H9 (cell line): ENCODE measurements at regions not wholly inside any gene's neighbourhood (a gene's known extent, or its start where the extent isn't known, plus 50 kb on each side); places are given as distances from the start of the nearest gene placed in this dataset.

Experiments
- DNase-seq: peaks from one replicate; pipeline ENCODE4 v3.0.0-alpha.2; 2017
- H2AFZ ChIP-seq: one replicate; pipeline ENCODE4 v1.6.1; 2013; ENCODE audit warnings: mild to moderate bottlenecking, low read length, control low read depth, moderate library complexity
- H2AK5ac ChIP-seq: 2 replicates; pipeline ENCODE4 v1.6.1; 2013; ENCODE audit warnings: low read length, control low read depth, mixed read lengths; ENCODE audit not compliant: insufficient read length
- H2BK120ac ChIP-seq: one replicate; pipeline ENCODE4 v1.6.1; 2013; ENCODE audit warnings: low read depth, mild to moderate bottlenecking, low read length, control low read depth, inconsistent platforms; ENCODE audit not compliant: poor library complexity, severe bottlenecking
- H2BK12ac ChIP-seq: 2 replicates; pipeline ENCODE4 v1.6.1; 2013; ENCODE audit warnings: low read length, control low read depth, mixed read lengths, low read depth; ENCODE audit not compliant: insufficient read length
- H2BK15ac ChIP-seq: 2 replicates; pipeline ENCODE4 v1.6.1; 2013; ENCODE audit warnings: low read depth, low read length, control low read depth
- H2BK20ac ChIP-seq: one replicate; pipeline ENCODE4 v1.6.1; 2013; ENCODE audit warnings: low read depth, mild to moderate bottlenecking, low read length, control low read depth, inconsistent platforms; ENCODE audit not compliant: poor library complexity, severe bottlenecking
- H2BK5ac ChIP-seq: 2 replicates; pipeline ENCODE4 v1.6.1; 2013; ENCODE audit warnings: low read length, control low read depth, mixed read lengths; ENCODE audit not compliant: insufficient read length
- H3K14ac ChIP-seq: 2 replicates; pipeline ENCODE4 v1.6.1; 2013; ENCODE audit warnings: low read length, control low read depth; ENCODE audit not compliant: insufficient read depth
- H3K18ac ChIP-seq: 2 replicates; pipeline ENCODE4 v1.6.1; 2013; ENCODE audit warnings: low read depth, mild to moderate bottlenecking, mixed read lengths, low read length, control low read depth; ENCODE audit not compliant: insufficient read length
- H3K23ac ChIP-seq: 2 replicates; pipeline ENCODE4 v1.6.1; 2013; ENCODE audit warnings: low read length, control low read depth, mixed read lengths, low read depth; ENCODE audit not compliant: insufficient read length
- H3K23me2 ChIP-seq: 2 replicates; pipeline ENCODE4 v1.6.1; 2013; ENCODE audit warnings: low read depth, mild to moderate bottlenecking, mixed read lengths, low read length, control low read depth; ENCODE audit not compliant: insufficient read length, poor library complexity, severe bottlenecking
- H3K27ac ChIP-seq: 2 replicates; pipeline ENCODE4 v1.5.1; 2013; ENCODE audit warnings: low read length, control low read depth, mixed read lengths, low read depth; ENCODE audit not compliant: insufficient read length
- H3K27me3 ChIP-seq: 2 replicates; pipeline ENCODE4 v1.6.1; 2013; ENCODE audit warnings: low read length, control low read depth, inconsistent platforms; ENCODE audit not compliant: insufficient read depth
- H3K4ac ChIP-seq: 2 replicates; pipeline ENCODE4 v1.6.1; 2013; ENCODE audit warnings: low read depth, mild to moderate bottlenecking, control low read depth, inconsistent platforms, low read length, moderate library complexity
- H3K4me1 ChIP-seq: 2 replicates; pipeline ENCODE4 v1.6.1; 2013; ENCODE audit warnings: low read length, control low read depth, inconsistent platforms; ENCODE audit not compliant: insufficient read depth
- H3K4me2 ChIP-seq: 2 replicates; pipeline ENCODE4 v1.6.1; 2013; ENCODE audit warnings: low read length, control low read depth, mixed read lengths; ENCODE audit not compliant: insufficient read length, insufficient read depth
- H3K56ac ChIP-seq: 2 replicates; pipeline ENCODE4 v1.6.1; 2013; ENCODE audit warnings: low read depth, mild to moderate bottlenecking, mixed read lengths, low read length, control low read depth; ENCODE audit not compliant: insufficient read length
- H3K79me1 ChIP-seq: 2 replicates; pipeline ENCODE4 v1.6.1; 2013; ENCODE audit warnings: low read depth, mild to moderate bottlenecking, moderate library complexity, low read length, control low read depth, inconsistent platforms; ENCODE audit not compliant: insufficient read depth, poor library complexity, severe bottlenecking
- H3K79me2 ChIP-seq: 2 replicates; pipeline ENCODE4 v1.6.1; 2013; ENCODE audit warnings: low read length, control low read depth, inconsistent platforms; ENCODE audit not compliant: insufficient read depth
- H3K9ac ChIP-seq: 2 replicates; pipeline ENCODE4 v1.6.1; 2013; ENCODE audit warnings: low read length, control low read depth, mixed read lengths; ENCODE audit not compliant: insufficient read length; ENCODE audit errors: extremely low read depth
- H3K9me3 ChIP-seq: one replicate; pipeline ENCODE4 v1.6.1; 2013; ENCODE audit warnings: low read depth, low read length, inconsistent platforms; ENCODE audit not compliant: control insufficient read depth
- H3T11ph ChIP-seq: one replicate; pipeline ENCODE4 v1.6.1; 2013; ENCODE audit warnings: mild to moderate bottlenecking, low read length, control low read depth, inconsistent platforms
- H4K20me1 ChIP-seq: one replicate; pipeline ENCODE4 v1.6.1; 2013; ENCODE audit not compliant: control insufficient read depth, insufficient read length, insufficient read depth
- H4K5ac ChIP-seq: 2 replicates; pipeline ENCODE4 v1.6.1; 2013; ENCODE audit warnings: low read depth, mild to moderate bottlenecking, mixed read lengths, low read length, control low read depth; ENCODE audit not compliant: insufficient read length
- H4K8ac ChIP-seq: replicated peaks from 2 replicates; pipeline ENCODE4 v1.6.1; 2013; ENCODE audit warnings: low read length, control low read depth, mixed read lengths, low read depth; ENCODE audit not compliant: insufficient read length
- H4K91ac ChIP-seq: 2 replicates; pipeline ENCODE4 v1.6.1; 2013; ENCODE audit warnings: low read depth, mild to moderate bottlenecking, moderate library complexity, mixed read lengths, low read length, control low read depth; ENCODE audit not compliant: insufficient read length
- H3K27ac Mint-ChIP-seq, 3 experiments: 2 replicates in 2 of 3; 3 replicates in 1 of 3; pipeline ENCODE4 v1.8.0; 2020 to 2021; ENCODE audit warnings: mixed read lengths in 3 of 3, mild to moderate bottlenecking in 1 of 3, moderate library complexity in 1 of 3
- H3K27me3 Mint-ChIP-seq: 2 replicates; pipeline ENCODE4 v1.8.0; 2021; ENCODE audit warnings: low read depth, mild to moderate bottlenecking, moderate library complexity, mixed read lengths
- H3K36me3 Mint-ChIP-seq, 3 experiments: 2 replicates in 2 of 3; 3 replicates in 1 of 3; pipeline ENCODE4 v1.8.0; 2020 to 2021; ENCODE audit warnings: low read depth in 3 of 3, mixed read lengths in 3 of 3; ENCODE audit not compliant: insufficient read depth in 1 of 3
- H3K4me1 Mint-ChIP-seq, 2 experiments: 2 replicates each; pipeline ENCODE4 v1.8.0; 2020; ENCODE audit warnings: mixed read lengths in 2 of 2
- H3K4me3 Mint-ChIP-seq, 2 experiments: 2 replicates in 1 of 2; 3 replicates in 1 of 2; pipeline ENCODE4 v1.8.0; 2020 to 2021; ENCODE audit warnings: mild to moderate bottlenecking in 2 of 2, mixed read lengths in 2 of 2, moderate library complexity in 1 of 2
- H3K9me3 Mint-ChIP-seq, 2 experiments: 2 replicates in 1 of 2; 3 replicates in 1 of 2; pipeline ENCODE4 v1.8.0; 2020; ENCODE audit warnings: mild to moderate bottlenecking in 2 of 2, mixed read lengths in 2 of 2, moderate library complexity in 1 of 2
- CTCF ChIP-seq: fragments of 200-600 bp; sonication (generic); conservative IDR thresholded peaks from 3 replicates; pipeline ENCODE4 v1.8.0; 2021; ENCODE audit warnings: antibody characterized with exemption, mild to moderate bottlenecking
- WGBS: extraction: QIAGEN DNeasy Blood & Tissue Kit; methylation state at CpG from one replicate; pipeline ENCODE4 v1.1.7; 2013; ENCODE audit warnings: missing lambda C conversion rate, low lambda C conversion rate, mixed read lengths; ENCODE audit not compliant: insufficient read length; ENCODE audit errors: extremely low coverage; 5-methylcytosine and 5-hydroxymethylcytosine counted together

GRCh38 chr5:58199087-58199486 is 260.8 kb downstream of the PLK2 start:
- no peak overlapping the region for H2BK12ac ChIP-seq
- no peaks in the 10 kb centered on the region for H3K79me1 ChIP-seq
- WGBS, result no CpG with 5 or more reads among the region's 2 CpGs
- TF ChIP-seq CTCF, result no peak
- no peak overlapping the region for H3K27ac Mint-ChIP-seq
- H3T11ph ChIP-seq, result no peak overlapping the region
- H4K8ac ChIP-seq, result no peak overlapping the region
- no peaks in the 10 kb centered on the region for H3K4me1 Mint-ChIP-seq
- no peak overlapping the region for H3K4ac ChIP-seq
- H2BK120ac ChIP-seq, result no peak overlapping the region
- H3K4me1 ChIP-seq, result no peaks in the 10 kb centered on the region
- H3K56ac ChIP-seq, result no peak overlapping the region
- no peaks in the 10 kb centered on the region for H4K20me1 ChIP-seq
- H3K23ac ChIP-seq, result no peak overlapping the region
- no peaks in the 10 kb centered on the region for H3K36me3 Mint-ChIP-seq
- H3K4me2 ChIP-seq, result no peak overlapping the region
- no peak overlapping the region for H3K4me3 Mint-ChIP-seq
- H3K27me3 ChIP-seq, result no peaks in the 10 kb centered on the region
- H4K91ac ChIP-seq, result no peak overlapping the region
- peaks cover 0 to 4% of the 10 kb centered on the region in 2 experiments; a peak in 1 of 5 replicates for H3K9me3 Mint-ChIP-seq
- no peak overlapping the region for H2BK5ac ChIP-seq
- DNase-seq, result no peak
- no peak overlapping the region for H4K5ac ChIP-seq
- no peak overlapping the region for H2BK20ac ChIP-seq
- no peaks in the 10 kb centered on the region for H3K27me3 Mint-ChIP-seq
- H2AK5ac ChIP-seq, result no peak overlapping the region
- no peak overlapping the region for H3K27ac ChIP-seq
- no peaks in the 10 kb centered on the region for H3K23me2 ChIP-seq
- no peaks in the 10 kb centered on the region for H3K79me2 ChIP-seq
- H2AFZ ChIP-seq, result no peak overlapping the region
- no peaks in the 10 kb centered on the region for H3K9me3 ChIP-seq
- H3K18ac ChIP-seq, result no peak overlapping the region
- no peak overlapping the region for H3K9ac ChIP-seq
- no peak overlapping the region for H2BK15ac ChIP-seq
- H3K14ac ChIP-seq, result no peak overlapping the region
